PC-3 (cell line): ENCODE measurements at regions not wholly inside any gene's neighbourhood (a gene's known extent, or its start where the extent isn't known, plus 50 kb on each side); places are given as distances from the start of the nearest gene placed in this dataset.

Source experiments
- CTCF ChIP-seq: fragments of 300-600 bp; sonication (generic); conservative IDR thresholded peaks from 2 replicates; pipeline ENCODE4 v1.5.1; 2017; ENCODE audit warnings: antibody characterized with exemption, low read depth, mild to moderate bottlenecking, low read length
- EZH2phosphoT487 ChIP-seq: fragments of 300-600 bp; sonication (generic); IDR thresholded peaks from 2 replicates; pipeline ENCODE4 v1.6.1; 2018; ENCODE audit warnings: mild to moderate bottlenecking, antibody characterized with exemption, low read length, borderline replicate concordance

- TF ChIP-seq CTCF = no peak
- no peak for TF ChIP-seq EZH2phosphoT487
Measured at GRCh38 chr18:78826631-78827030, 153.0 kb upstream of the SALL3 start.
